22Rv1 (cell line): ENCODE measurements at regions not wholly inside any gene's neighbourhood (a gene's known extent, or its start where the extent isn't known, plus 50 kb on each side); places are given as distances from the start of the nearest gene placed in this dataset.

ENCODE experiments used
- CTCF ChIP-seq: fragments of 450-650 bp; IDR thresholded peaks from 2 replicates; pipeline ENCODE4 v1.5.1; 2017; ENCODE audit warnings: mild to moderate bottlenecking
- ZFX ChIP-seq: fragments of 450-650 bp; IDR thresholded peaks from 2 replicates; pipeline ENCODE4 v1.6.1; 2017; ENCODE audit warnings: antibody characterized with exemption, borderline replicate concordance

GRCh38 chr12:97763113-97763512 lies 300.5 kb downstream of the RMST start:
- TF ChIP-seq CTCF = no peak
- TF ChIP-seq ZFX = no peak
